Adrenal gland (tissue), 9 donors: ENCODE measurements at regions not wholly inside any gene's neighbourhood (a gene's known extent, or its start where the extent isn't known, plus 50 kb on each side); places are given as distances from the start of the nearest gene placed in this dataset.

ENCODE experiments used
- DNase-seq, 7 donors: peaks; one replicate each; pipeline ENCODE4 v3.0.0-alpha.2; 2019 to 2020
- H3K27ac ChIP-seq, 5 donors: fragments of 200-600 bp; sonication (generic) in 4 of 5; 1 replicate in 3 of 5; 2 replicates in 2 of 5; pipeline versions ENCODE4 v1.5.1 to v1.8.0; 2016 to 2020; ENCODE audit warnings: mild to moderate bottlenecking in 1 of 5
- H3K27me3 ChIP-seq: fragments of 200-600 bp; 2 replicates; pipeline ENCODE4 v1.8.0; 2021
- H3K36me3 ChIP-seq, 2 donors: fragments of 200-600 bp; replicated peaks in 1 of 2; 1 replicate in 1 of 2; 2 replicates in 1 of 2; pipeline versions ENCODE4 v1.5.1 to v1.8.0; 2018 to 2022
- H3K4me1 ChIP-seq, 2 donors: fragments of 200-600 bp; replicated peaks in 1 of 2; 1 replicate in 1 of 2; 2 replicates in 1 of 2; pipeline versions ENCODE4 v1.5.1 to v1.8.0; 2018 to 2021
- H3K4me3 ChIP-seq, 4 donors: fragments of 200-600 bp; sonication (generic) in 3 of 4; one replicate each; pipeline ENCODE4 v1.5.1; 2016 to 2018
- H3K9me3 ChIP-seq, 3 donors: fragments of 200-600 bp; sonication (generic) in 1 of 3; replicated peaks in 1 of 3; 1 replicate in 2 of 3; 2 replicates in 1 of 3; pipeline versions ENCODE4 v1.5.1 to v1.8.0; 2016 to 2021
- POLR2A ChIP-seq, 2 donors: fragments of 450-650 bp; IDR thresholded peaks; one replicate each; pipeline ENCODE4 v1.6.1; 2017; ENCODE audit warnings: antibody characterized with exemption in 2 of 2, mild to moderate bottlenecking in 2 of 2, moderate library complexity in 1 of 2
- WGBS, 4 donors: extraction: QIAGEN DNeasy Blood & Tissue Kit in 2 of 4; methylation state at CpG; one replicate each; pipeline versions ENCODE4 v1.1.5 to v1.1.7; 2013 to 2017; 5-methylcytosine and 5-hydroxymethylcytosine counted together
- intact Hi-C, 2 donors: fragments of 100-400 bp; cut with DNase I; formaldehyde crosslinking; loops; one replicate each; pipeline versions ENCODE4 v1.14.1 to v1.15.0; 2022 to 2023
- TF ChIP-seq, protein P1 (sequence below), 6 experiments: fragments of 450-650 bp in 4 of 6; fragments of 200-600 bp in 2 of 6; sonication (generic) in 1 of 6; IDR thresholded peaks; 1 replicate in 5 of 6; 2 replicates in 1 of 6; pipeline versions ENCODE4 v1.5.1 to v1.8.0; 2016 to 2021; ENCODE audit warnings: antibody characterized with exemption in 6 of 6, mild to moderate bottlenecking in 2 of 6, moderate library complexity in 1 of 6
- donor health status: healthy with polysubstance abuse.
- donor health status: Bipolar disorder and iron deficiency.
- donor health status: DM: yes; HTN: yes; CAD: no.
- donor health status: DM: no; HTN: no; CAD: no.
- donor health status: DM: no; HTN: no; CAD: no.

DNA sequence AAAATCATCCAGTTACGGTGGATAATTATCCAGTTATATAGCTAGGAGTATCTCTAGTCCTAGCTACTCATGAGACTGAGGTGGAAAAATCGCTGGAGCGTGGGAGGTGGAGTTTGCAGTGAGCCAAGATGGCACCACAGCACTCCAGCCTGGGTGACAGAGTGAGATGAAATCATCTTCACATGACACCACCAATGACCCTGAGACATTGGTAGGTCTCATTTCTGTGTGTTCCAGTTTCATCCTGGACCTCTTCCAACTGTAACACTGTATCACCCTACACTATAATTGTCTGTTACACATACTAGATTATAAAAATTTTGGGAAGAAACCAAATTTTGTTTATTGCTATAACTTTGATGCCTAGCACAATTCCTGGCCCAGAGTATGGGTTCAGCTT is 446.8 kb downstream of the TMEM135 start:
- H3K27ac ChIP-seq = no peak overlapping the region
- no peaks in the 10 kb centered on the region for H3K27me3 ChIP-seq
- H3K4me1 ChIP-seq = no peaks in the 10 kb centered on the region
- intact Hi-C loops = no loop called here
- TF ChIP-seq, protein P1, sequence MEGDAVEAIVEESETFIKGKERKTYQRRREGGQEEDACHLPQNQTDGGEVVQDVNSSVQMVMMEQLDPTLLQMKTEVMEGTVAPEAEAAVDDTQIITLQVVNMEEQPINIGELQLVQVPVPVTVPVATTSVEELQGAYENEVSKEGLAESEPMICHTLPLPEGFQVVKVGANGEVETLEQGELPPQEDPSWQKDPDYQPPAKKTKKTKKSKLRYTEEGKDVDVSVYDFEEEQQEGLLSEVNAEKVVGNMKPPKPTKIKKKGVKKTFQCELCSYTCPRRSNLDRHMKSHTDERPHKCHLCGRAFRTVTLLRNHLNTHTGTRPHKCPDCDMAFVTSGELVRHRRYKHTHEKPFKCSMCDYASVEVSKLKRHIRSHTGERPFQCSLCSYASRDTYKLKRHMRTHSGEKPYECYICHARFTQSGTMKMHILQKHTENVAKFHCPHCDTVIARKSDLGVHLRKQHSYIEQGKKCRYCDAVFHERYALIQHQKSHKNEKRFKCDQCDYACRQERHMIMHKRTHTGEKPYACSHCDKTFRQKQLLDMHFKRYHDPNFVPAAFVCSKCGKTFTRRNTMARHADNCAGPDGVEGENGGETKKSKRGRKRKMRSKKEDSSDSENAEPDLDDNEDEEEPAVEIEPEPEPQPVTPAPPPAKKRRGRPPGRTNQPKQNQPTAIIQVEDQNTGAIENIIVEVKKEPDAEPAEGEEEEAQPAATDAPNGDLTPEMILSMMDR (IDR thresholded peaks at IDR 0.05) = no peak
- TF ChIP-seq POLR2A (IDR thresholded peaks at IDR 0.05) = no peak
- H3K36me3 ChIP-seq = no peaks in the 10 kb centered on the region
- no peak overlapping the region for H3K4me3 ChIP-seq
- no peak for DNase-seq
- H3K9me3 ChIP-seq = no peaks in the 10 kb centered on the region
- 87 to 94% (median 92%) methylated on average over 3 of the region's 3 CpGs for WGBS, 4 donors

DNA sequence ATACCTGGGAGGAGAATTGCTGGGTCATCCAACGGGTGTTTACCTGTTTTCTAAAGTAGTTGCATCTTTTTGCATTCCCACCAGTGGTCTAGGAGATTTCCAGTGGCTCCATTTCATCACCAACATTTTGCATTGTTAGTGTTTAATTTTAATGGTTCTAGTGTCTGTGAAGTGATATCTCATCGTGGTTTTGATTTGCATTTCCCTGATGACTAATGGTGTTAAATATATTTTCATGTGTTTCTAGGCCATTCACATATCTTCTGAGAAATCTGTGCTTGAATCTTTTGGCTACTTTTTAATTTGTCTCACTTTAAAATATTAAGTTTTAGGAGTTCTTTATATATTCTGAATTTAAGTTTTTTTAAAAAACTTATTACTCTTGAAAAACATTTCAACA is 439.6 kb downstream of the TMEM135 start:
- Histone ChIP-seq H3K4me1 (no peaks in the 10 kb centered on the region), H3K9me3 (no peaks in the 10 kb centered on the region), H3K36me3 (no peaks in the 10 kb centered on the region), H3K27ac (no peak overlapping the region), H3K27me3 (no peaks in the 10 kb centered on the region), H3K4me3 (no peak overlapping the region)
- intact Hi-C loops = no loop called here
- TF ChIP-seq, protein P1 (IDR thresholded peaks at IDR 0.05) = no peak
- TF ChIP-seq POLR2A (IDR thresholded peaks at IDR 0.05) = no peak
- 69 to 90% (median 75%) methylated on average over 2 of the region's 2 CpGs for WGBS, 4 donors
- DNase-seq = no peak

DNA sequence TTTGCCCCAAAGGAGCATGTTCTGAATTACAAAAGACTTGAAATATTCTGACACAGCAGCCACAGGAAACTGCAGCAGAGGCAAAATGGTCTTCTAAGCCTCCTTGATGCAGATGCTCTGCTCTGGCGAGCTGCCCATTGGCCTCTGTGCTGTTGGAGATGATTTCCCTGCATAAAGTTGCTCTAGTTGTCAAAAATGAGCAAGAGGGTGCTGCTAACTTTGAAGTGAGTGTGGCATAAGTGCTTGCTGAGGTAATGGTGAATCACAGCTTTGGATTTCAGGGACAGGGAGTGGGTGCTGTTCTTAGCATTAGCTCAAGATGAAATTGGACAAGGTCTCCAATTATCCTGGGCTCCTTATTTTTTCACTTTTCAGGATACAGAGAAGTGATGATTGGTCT is 435.4 kb downstream of the TMEM135 start:
- Histone ChIP-seq H3K4me3 (no peak overlapping the region), H3K4me1 (no peaks in the 10 kb centered on the region), H3K9me3 (no peaks in the 10 kb centered on the region), H3K36me3 (no peaks in the 10 kb centered on the region), H3K27ac (no peak overlapping the region), H3K27me3 (no peaks in the 10 kb centered on the region)
- TF ChIP-seq, protein P1 (IDR thresholded peaks at IDR 0.05) = no peak
- no peak for TF ChIP-seq POLR2A (IDR thresholded peaks at IDR 0.05)
- intact Hi-C loops = no loop called here
- no peak for DNase-seq
- 64 to 100% (median 78%) methylated on average over 1 of the region's 1 CpG for WGBS, 4 donors

DNA sequence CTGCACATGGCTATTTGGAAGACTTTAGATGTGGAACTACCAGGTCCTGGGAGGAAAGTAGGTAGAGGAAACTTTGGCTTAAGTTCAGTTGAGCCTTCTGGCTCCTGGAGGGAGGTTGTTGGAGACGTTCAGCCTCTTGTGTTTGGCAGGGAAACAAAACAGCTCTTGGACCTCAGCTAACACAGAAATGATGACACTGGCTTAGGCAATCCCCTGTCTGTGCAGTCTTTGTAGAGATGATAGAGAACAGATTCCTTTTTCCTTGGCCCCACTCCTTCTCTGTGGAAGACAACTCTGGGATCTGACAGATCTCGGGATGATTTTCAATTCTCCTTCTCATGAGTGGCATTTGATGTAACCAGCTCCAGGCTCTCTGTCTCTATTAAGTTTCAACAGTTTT is 428.5 kb downstream of the TMEM135 start:
- Histone ChIP-seq H3K4me3 (no peak overlapping the region), H3K4me1 (no peaks in the 10 kb centered on the region), H3K27ac (no peak overlapping the region), H3K9me3 (no peaks in the 10 kb centered on the region), H3K36me3 (no peaks in the 10 kb centered on the region), H3K27me3 (no peaks in the 10 kb centered on the region)
- 40 to 49% (median 48%) methylated on average over 2 of the region's 2 CpGs for WGBS, 4 donors
- intact Hi-C loops = no loop called here
- no peak for TF ChIP-seq POLR2A (IDR thresholded peaks at IDR 0.05)
- TF ChIP-seq, protein P1 (IDR thresholded peaks at IDR 0.05) = no peak
- no peak for DNase-seq
